Activated B cell treated with CpG ODN at 0.5 μM for 24 hours (primary cell): ENCODE measurements at regions not wholly inside any gene's neighbourhood (a gene's known extent, or its start where the extent isn't known, plus 50 kb on each side); places are given as distances from the start of the nearest gene placed in this dataset.

Experiments used
- ATAC-seq: fragments of 200-7000 bp; cut with Tn5 transposase; one replicate; pipeline ENCODE4 v1.10.0; 2021; ENCODE audit warnings: low read depth, mild to moderate bottlenecking, moderate library complexity
- CTCF ChIA-PET: fragments of 350-600 bp; sonication (Branson Sonifier 250); formaldehyde crosslinking; loops from one replicate; lab custom pipeline; 2021; ENCODE audit warnings: antibody characterized with exemption; lab: Charles Lee
- POLR2A ChIA-PET: fragments of 350-600 bp; sonication (Branson Sonifier 250); formaldehyde crosslinking; loops from one replicate; lab custom pipeline; 2021; ENCODE audit warnings: antibody characterized with exemption; lab: Charles Lee
- DNase-seq: peaks from one replicate; pipeline ENCODE4 v3.0.0; 2022
- H3K27ac Mint-ChIP-seq: one replicate; pipeline ENCODE4 v1.8.0; 2020; ENCODE audit warnings: mixed read lengths
- H3K27me3 Mint-ChIP-seq: one replicate; pipeline ENCODE4 v1.8.0; 2021; ENCODE audit warnings: mixed read lengths
- H3K36me3 Mint-ChIP-seq: one replicate; pipeline ENCODE4 v1.8.0; 2021; ENCODE audit warnings: low read depth, mixed read lengths
- H3K4me1 Mint-ChIP-seq: one replicate; pipeline ENCODE4 v1.8.0; 2021; ENCODE audit warnings: mixed read lengths
- H3K4me3 Mint-ChIP-seq: one replicate; pipeline ENCODE4 v1.8.0; 2020; ENCODE audit warnings: mild to moderate bottlenecking, mixed read lengths
- H3K9me3 Mint-ChIP-seq: one replicate; pipeline ENCODE4 v1.8.0; 2020; ENCODE audit warnings: mixed read lengths
- intact Hi-C: fragments of 100-400 bp; cut with micrococcal nuclease; formaldehyde crosslinking; loops from one replicate; pipeline ENCODE4 v1.15.1; 2024
- TF ChIP-seq, protein P1 (sequence below): fragments of 200-600 bp; IDR thresholded peaks from one replicate; pipeline ENCODE4 v1.8.0; 2022; ENCODE audit warnings: antibody characterized with exemption, mild to moderate bottlenecking

DNA sequence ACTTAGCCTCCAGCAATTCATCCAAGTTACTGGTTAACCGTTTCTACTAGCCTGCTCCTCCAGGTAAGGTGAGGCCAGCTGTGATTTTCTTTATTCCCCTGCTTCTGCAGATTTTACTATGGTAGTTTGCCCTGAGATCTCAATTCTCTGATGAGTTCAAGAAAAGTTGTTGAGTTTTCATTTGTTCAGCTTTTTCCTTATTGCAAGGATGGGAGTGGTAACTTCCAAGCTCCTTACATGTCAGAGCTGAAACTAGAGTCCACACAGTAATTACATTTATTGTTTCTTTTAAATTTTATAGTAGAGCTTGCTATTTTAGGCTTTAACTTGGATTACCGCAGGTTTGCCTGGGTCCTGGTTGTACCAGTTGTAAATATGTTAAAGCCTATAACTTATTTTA lies 76.9 kb upstream of the ZRANB2 start:
- no peak for DNase-seq
- Mint-ChIP-seq H3K36me3 (no peaks in the 10 kb centered on the region), H3K27me3 (peaks cover 2% of the 10 kb centered on the region), H3K27ac (no peak overlapping the region), H3K4me3 (no peak overlapping the region), H3K9me3 (peaks cover 3% of the 10 kb centered on the region), H3K4me1 (no peaks in the 10 kb centered on the region)
- intact Hi-C loops: no loop called here
- no peak for ATAC-seq
- TF ChIP-seq, protein P1, sequence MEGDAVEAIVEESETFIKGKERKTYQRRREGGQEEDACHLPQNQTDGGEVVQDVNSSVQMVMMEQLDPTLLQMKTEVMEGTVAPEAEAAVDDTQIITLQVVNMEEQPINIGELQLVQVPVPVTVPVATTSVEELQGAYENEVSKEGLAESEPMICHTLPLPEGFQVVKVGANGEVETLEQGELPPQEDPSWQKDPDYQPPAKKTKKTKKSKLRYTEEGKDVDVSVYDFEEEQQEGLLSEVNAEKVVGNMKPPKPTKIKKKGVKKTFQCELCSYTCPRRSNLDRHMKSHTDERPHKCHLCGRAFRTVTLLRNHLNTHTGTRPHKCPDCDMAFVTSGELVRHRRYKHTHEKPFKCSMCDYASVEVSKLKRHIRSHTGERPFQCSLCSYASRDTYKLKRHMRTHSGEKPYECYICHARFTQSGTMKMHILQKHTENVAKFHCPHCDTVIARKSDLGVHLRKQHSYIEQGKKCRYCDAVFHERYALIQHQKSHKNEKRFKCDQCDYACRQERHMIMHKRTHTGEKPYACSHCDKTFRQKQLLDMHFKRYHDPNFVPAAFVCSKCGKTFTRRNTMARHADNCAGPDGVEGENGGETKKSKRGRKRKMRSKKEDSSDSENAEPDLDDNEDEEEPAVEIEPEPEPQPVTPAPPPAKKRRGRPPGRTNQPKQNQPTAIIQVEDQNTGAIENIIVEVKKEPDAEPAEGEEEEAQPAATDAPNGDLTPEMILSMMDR: no peak
- ChIA-PET POLR2A (no interaction called here), CTCF (no interaction called here)

DNA sequence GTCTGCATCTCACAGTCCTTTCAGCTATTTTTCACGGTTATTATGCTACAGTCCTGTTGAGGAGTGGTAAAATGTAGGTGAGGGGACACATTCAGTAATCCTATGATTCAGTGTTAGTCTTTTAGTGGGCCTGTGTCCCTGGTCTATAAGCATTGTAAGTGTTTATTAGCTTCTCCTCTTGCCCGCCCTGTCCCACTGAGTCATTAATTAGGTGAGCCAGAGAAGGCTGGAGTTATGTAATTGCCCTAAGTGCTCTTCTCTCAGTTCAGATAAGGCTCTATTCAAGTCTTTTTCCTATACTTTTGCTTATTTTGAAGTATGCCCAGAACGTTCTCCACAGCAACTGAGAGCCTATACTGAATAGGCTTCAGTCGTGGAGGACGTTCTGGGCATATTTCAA lies 76.3 kb upstream of the ZRANB2 start:
- TF ChIP-seq, protein P1: no peak
- Mint-ChIP-seq H3K4me1 (no peaks in the 10 kb centered on the region), H3K4me3 (no peak overlapping the region), H3K27ac (no peak overlapping the region), H3K36me3 (no peaks in the 10 kb centered on the region), H3K27me3 (peaks cover 2% of the 10 kb centered on the region), H3K9me3 (peaks cover 4% of the 10 kb centered on the region)
- DNase-seq: no peak
- CTCF ChIA-PET: no interaction called here
- ATAC-seq: no peak
- intact Hi-C loops: no loop called here
- POLR2A ChIA-PET: no interaction called here

DNA sequence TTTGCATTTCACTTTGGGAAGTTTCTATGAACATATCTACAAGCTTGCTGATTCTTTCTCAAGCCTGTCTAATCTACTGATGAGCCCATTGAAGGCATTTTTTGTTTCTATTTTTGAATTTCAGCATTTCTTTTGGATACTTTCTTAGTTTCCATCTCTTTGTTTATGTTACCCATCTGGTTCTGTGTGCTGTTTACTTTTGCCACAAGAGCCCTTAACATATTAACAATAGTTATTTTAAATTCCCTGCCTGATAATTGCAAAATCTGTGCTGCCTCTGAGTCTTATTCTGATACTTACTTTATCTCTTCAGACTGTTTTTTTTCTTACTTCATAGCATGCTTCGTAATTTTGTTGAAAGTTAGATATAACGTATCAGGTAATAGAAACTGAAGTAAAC lies 75.8 kb upstream of the ZRANB2 start:
- no peaks in the 10 kb centered on the region for H3K4me1 Mint-ChIP-seq
- no peaks in the 10 kb centered on the region for H3K36me3 Mint-ChIP-seq
- no peak overlapping the region for H3K27ac Mint-ChIP-seq
- intact Hi-C loops: no loop called here
- POLR2A ChIA-PET: no interaction called here
- DNase-seq (no peak), ATAC-seq (no peak)
- H3K27me3 Mint-ChIP-seq: peaks cover 2% of the 10 kb centered on the region
- TF ChIP-seq, protein P1: no peak
- CTCF ChIA-PET: no interaction called here
- H3K9me3 Mint-ChIP-seq: peaks cover 6% of the 10 kb centered on the region
- no peak overlapping the region for H3K4me3 Mint-ChIP-seq

DNA sequence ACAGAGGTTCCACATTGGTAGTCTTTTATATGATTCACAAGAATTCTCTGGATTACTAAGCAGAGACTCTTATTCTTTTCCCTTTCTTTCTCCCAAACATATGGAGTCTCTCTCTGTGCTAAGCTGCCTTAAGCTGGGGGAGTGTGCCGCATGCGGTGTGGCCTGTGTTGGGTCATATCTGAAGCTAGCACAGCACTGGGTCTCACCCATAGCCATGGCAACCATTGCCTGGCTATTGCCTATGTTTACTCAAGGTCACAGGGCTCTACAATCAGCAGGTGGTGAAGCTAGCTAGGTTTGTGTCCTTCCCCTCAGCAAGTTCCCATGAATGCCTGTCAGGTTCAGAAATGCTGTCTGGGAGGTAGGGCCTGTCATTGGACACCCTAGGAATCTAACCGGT lies 73.6 kb upstream of the ZRANB2 start:
- no peaks in the 10 kb centered on the region for H3K27me3 Mint-ChIP-seq

DNA sequence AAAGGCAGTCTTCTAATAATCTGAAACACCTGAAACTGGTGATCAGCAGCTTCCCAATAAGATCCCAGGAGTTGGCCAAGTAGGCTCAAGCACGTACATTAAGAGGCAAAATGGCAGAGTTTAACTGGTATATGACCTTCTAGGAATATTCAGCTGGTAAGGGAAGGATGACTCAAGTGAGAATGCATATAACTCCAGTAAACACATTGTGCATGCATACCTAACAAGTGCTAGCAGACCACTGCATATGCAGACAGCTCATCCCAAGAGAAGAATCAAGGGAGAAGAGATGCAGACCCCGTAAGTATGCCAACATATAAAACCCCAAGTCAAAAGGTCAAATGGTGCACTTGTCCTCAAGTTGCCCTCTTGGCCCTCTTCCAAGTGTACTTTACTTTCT lies 73.0 kb upstream of the ZRANB2 start:
- Mint-ChIP-seq H3K4me3 (no peak overlapping the region), H3K27ac (no peak overlapping the region), H3K27me3 (no peaks in the 10 kb centered on the region), H3K36me3 (no peaks in the 10 kb centered on the region), H3K9me3 (peaks cover 8% of the 10 kb centered on the region), H3K4me1 (no peaks in the 10 kb centered on the region)
- POLR2A ChIA-PET: no interaction called here
- TF ChIP-seq, protein P1: no peak
- intact Hi-C loops: no loop called here
- no peak for DNase-seq
- CTCF ChIA-PET: no interaction called here
- ATAC-seq: no peak

More for the DNA sequence above, 73.6 kb upstream of the ZRANB2 start:
- POLR2A ChIA-PET: no interaction called here
- TF ChIP-seq, protein P1: no peak
- DNase-seq (no peak), ATAC-seq (no peak)
- peaks cover 6% of the 10 kb centered on the region for H3K9me3 Mint-ChIP-seq
- H3K4me3 Mint-ChIP-seq: no peak overlapping the region
- CTCF ChIA-PET: no interaction called here
- no peak overlapping the region for H3K27ac Mint-ChIP-seq
- no peaks in the 10 kb centered on the region for H3K4me1 Mint-ChIP-seq
- intact Hi-C loops: no loop called here
- no peaks in the 10 kb centered on the region for H3K36me3 Mint-ChIP-seq
